ENCODE measurements at regions not wholly inside any gene's neighbourhood (a gene's known extent, or its start where the extent isn't known, plus 50 kb on each side); places are given as distances from the start of the nearest gene placed in this dataset.

GRCh38 chr5:4129523-4129922, 533.9 kb downstream of the IRX1 start:
- Histone ChIP-seq H3K4me2 (no peak overlapping the region), H3K4me1 (ENCODE audit: insufficient read depth) (no peaks in the 10 kb centered on the region), H4K20me1 (replicated peaks; ENCODE audit: insufficient read depth) (no peaks in the 10 kb centered on the region), H3K27me3 (ENCODE audit: insufficient read depth) (no peaks in the 10 kb centered on the region), H3K79me2 (replicated peaks; ENCODE audit: insufficient read depth) (no peaks in the 10 kb centered on the region), H3F3A (replicated peaks; ENCODE audit: low read depth) (no peaks in the 10 kb centered on the region), H3K4me3 (no peak overlapping the region), H3K27ac (ENCODE audit: low read depth) (no peak overlapping the region), H3K9me2 (ENCODE audit: insufficient read depth) (no peaks in the 10 kb centered on the region; the same call in 1 of the 2 replicates), H3K36me3 (ENCODE audit: insufficient read depth) (no peaks in the 10 kb centered on the region), H2AFZ (no peak overlapping the region)
- H3K27ac Mint-ChIP-seq = no peak overlapping the region
- ATAC-seq (no peak), DNase-seq (ENCODE audit: low spot score) (no peak)
- H3K4me3 Mint-ChIP-seq = no peak overlapping the region
- no peaks in the 10 kb centered on the region for H3K36me3 Mint-ChIP-seq (ENCODE audit: low read depth)
- no peaks in the 10 kb centered on the region; the same call in 2 of the 3 replicates for H3K4me1 Mint-ChIP-seq
- peaks cover 2% of the 10 kb centered on the region for H3K27me3 Mint-ChIP-seq (ENCODE audit: insufficient read depth, low read depth, poor library complexity)
- no peaks in the 10 kb centered on the region; the same call in 2 of the 3 replicates for H3K9me3 Mint-ChIP-seq
- no peak for TF ChIP-seq POLR2AphosphoS5 (IDR thresholded peaks at IDR 0.05; ENCODE audit: low read depth)
- TF ChIP-seq JUNB (IDR thresholded peaks at IDR 0.05; ENCODE audit: unreplicated experiment) = no peak
- no peak for TF ChIP-seq CREB1 (CRISPR knock-in tag; IDR thresholded peaks at IDR 0.05; ENCODE audit: low read depth)
- no peak for TF ChIP-seq EZH2 (IDR thresholded peaks at IDR 0.05; ENCODE audit: low read depth, unreplicated experiment)
- TF ChIP-seq ZNF331 (CRISPR knock-in tag; IDR thresholded peaks at IDR 0.05; ENCODE audit: low read depth) = no peak
- no peak for TF ChIP-seq ZNF462 (CRISPR knock-in tag; IDR thresholded peaks at IDR 0.05)
- TF ChIP-seq STAT1 (IDR thresholded peaks at IDR 0.05; ENCODE audit: unreplicated experiment) = no peak
- TF ChIP-seq CTCF (conservative IDR thresholded peaks at IDR 0.05; ENCODE audit: low read depth in 2 of 2) = no peak

All from GM23338 (cell line).